ENCODE measurements at regions not wholly inside any gene's neighbourhood (a gene's known extent, or its start where the extent isn't known, plus 50 kb on each side); places are given as distances from the start of the nearest gene placed in this dataset.

DNA sequence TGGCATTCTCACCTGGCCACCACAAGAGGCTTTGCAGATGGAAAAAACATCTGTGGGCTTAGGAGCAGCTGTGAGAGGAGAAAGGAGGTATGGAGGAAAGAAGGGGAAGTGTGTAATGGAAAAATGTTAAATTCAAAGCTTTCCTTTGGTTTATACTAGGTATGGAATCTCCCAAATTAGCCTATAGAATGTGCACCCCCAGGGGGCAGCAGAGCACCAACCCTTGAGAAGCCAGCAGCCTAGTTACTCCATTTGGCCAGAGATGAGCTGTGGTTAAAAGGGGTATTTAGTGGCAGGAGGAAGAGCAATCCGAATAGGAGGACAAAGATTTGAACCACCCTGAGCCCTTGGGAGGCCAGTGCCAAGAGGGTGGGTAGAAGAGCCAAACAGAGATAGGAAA lies 97.5 kb upstream of the CTTNBP2NL start:
- POLR2A ChIA-PET (ENCODE audit: low non-redundant PET), result no interaction called here
- peak; percentile 71 for DNase-seq (ENCODE audit: low spot score)
- no peak overlapping the region for H3K27ac ChIP-seq
- TF ChIP-seq, protein P1, sequence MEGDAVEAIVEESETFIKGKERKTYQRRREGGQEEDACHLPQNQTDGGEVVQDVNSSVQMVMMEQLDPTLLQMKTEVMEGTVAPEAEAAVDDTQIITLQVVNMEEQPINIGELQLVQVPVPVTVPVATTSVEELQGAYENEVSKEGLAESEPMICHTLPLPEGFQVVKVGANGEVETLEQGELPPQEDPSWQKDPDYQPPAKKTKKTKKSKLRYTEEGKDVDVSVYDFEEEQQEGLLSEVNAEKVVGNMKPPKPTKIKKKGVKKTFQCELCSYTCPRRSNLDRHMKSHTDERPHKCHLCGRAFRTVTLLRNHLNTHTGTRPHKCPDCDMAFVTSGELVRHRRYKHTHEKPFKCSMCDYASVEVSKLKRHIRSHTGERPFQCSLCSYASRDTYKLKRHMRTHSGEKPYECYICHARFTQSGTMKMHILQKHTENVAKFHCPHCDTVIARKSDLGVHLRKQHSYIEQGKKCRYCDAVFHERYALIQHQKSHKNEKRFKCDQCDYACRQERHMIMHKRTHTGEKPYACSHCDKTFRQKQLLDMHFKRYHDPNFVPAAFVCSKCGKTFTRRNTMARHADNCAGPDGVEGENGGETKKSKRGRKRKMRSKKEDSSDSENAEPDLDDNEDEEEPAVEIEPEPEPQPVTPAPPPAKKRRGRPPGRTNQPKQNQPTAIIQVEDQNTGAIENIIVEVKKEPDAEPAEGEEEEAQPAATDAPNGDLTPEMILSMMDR (conservative IDR thresholded peaks at IDR 0.05; ENCODE audit: low read depth), result peak; percentile 54
- CTCF ChIA-PET, result interaction anchor here (0.6 to 2.6 kb wide), 11 partner anchors 9 to 257 kb away, joined by 3 to 17 read pairs (median 4); no protein-coding TSS in a partner anchor

DNA sequence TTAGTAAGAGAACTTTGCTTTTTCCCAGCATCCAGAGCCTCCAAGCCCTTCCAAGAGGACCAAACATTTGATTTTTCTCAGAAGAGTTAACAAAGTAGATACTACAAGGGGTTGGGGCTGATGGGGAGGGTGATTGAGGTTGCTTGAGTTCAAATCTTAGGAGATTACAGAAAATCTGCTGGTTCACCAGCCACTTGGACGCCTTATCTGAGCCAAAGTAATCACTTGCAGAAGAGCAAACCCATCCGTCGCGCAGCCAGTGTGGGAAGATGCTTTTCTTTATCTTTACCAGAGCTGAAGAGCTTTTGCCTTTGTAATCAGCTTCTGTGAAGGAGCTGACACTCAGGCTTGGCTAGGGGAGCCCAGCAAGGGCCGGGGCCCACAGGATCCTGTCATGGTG lies 91.9 kb upstream of the CTTNBP2NL start:
- ChIA-PET CTCF (interaction anchor here (0.5 kb wide), 1 partner anchor 672 kb away, joined by 3 read pairs; no protein-coding TSS in a partner anchor), POLR2A (ENCODE audit: low non-redundant PET) (no interaction called here)
- H3K27ac ChIP-seq, result no peak overlapping the region
- TF ChIP-seq, protein P1 (conservative IDR thresholded peaks at IDR 0.05; ENCODE audit: low read depth), result no peak
- no peak for DNase-seq (ENCODE audit: low spot score)

DNA sequence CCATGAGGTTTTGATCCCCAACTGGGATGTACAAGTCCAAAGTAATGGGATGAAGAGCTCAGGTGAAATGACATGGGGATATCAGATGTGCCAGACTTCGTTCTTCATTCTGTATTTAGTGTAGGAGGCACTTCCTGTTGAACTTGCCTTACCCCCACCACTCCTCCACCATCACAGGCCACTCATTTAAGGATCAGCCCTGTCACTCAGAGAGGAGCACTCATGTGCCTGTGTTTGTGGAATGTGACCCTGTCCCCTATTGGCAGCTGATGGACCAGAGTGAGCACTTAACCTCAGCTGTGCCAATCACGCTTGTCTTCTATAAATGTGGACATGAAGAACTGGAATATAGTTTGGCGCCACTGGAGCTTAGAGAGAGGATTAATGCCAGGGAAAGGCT lies 91.4 kb upstream of the CTTNBP2NL start:
- ChIA-PET CTCF (interaction anchor here (0.5 kb wide), 1 partner anchor 672 kb away, joined by 3 read pairs; no protein-coding TSS in a partner anchor), POLR2A (ENCODE audit: low non-redundant PET) (no interaction called here)
- no peak for DNase-seq (ENCODE audit: low spot score)
- TF ChIP-seq, protein P1 (conservative IDR thresholded peaks at IDR 0.05; ENCODE audit: low read depth), result no peak
- no peak overlapping the region for H3K27ac ChIP-seq

DNA sequence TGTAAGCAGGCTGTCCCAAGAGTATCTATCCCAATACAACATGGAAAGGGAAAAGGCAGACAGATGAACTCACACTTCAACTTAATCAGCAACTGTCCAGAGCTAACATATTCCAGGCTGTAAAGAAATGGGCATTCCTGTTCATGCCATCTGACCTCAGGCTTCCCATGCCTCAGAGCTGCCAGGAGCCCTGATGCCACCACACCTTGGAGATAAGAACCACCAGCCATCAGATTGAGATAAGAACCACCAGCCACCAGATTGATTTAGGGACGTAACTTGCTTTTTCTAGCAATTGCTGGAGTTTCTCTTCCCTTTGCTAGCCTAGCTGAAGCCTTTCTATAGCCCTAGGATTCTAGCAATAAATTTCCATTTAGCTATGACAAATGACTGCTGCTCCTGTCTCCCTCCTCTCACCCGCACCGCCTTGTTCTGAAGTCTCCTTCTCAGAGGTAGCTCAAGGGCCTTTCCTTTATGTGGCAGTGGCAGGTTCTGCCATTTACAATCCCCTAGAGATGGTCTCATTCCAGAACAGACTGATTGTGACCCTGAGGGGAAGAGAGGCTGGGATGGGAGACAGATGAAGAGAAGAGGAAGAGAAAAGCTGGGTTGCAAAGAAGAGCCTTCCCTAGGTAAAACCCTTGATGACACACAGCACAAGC lies 88.0 kb upstream of the CTTNBP2NL start:
- H3K27ac ChIP-seq, result no peak overlapping the region
- TF ChIP-seq, protein P1 (conservative IDR thresholded peaks at IDR 0.05; ENCODE audit: low read depth), result no peak
- ChIA-PET CTCF (interaction anchor here (0.7 to 1.4 kb wide), 4 partner anchors 9 to 426 kb away, joined by 3 to 4 read pairs (median 3); no protein-coding TSS in a partner anchor), POLR2A (ENCODE audit: low non-redundant PET) (no interaction called here)
- DNase-seq (ENCODE audit: low spot score), result no peak

DNA sequence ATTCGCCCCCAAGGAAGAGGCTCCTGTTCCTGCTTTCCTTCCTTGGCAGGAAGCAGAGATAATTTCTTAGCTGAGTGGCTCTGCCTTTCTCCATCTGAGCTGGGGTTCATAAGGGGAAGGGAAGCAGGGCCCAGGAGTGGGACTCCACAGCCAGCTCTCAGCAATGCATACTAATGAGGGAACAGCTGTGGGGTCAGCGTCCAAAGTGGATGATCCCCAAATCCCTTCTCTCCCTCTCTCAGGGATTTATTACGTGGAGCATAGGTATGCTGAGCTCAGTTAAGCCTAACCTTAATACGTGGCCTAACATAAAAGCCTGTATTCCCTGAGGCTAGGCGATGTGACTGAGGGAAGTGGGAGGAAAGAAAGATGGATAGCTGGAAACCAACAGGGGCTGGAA lies 87.3 kb upstream of the CTTNBP2NL start:
- CTCF ChIA-PET, result interaction anchor here (0.9 to 1.4 kb wide), 2 partner anchors 10 to 61 kb away, joined by 3 read pairs; no protein-coding TSS in a partner anchor
- no peak for DNase-seq (ENCODE audit: low spot score)

DNA sequence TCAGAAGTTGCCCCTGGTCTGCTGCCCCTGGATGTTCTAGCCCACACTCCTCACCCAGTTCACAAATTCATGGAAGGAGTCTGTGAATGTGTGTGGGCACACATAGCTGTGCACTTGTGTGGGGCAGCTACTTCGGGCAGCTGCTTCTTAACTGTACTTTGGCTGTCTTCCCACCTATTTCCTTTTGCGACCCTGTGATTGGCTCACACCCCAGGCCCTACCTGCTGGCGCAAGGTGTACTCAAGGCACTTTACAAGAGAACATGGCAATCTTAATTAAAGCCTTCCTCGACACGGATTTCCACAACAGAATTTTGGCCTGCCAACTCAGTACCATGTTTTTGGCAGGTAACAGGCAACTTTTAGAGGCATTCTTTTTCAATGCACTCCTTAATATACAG lies 86.5 kb upstream of the CTTNBP2NL start:
- no peak overlapping the region for H3K27ac ChIP-seq
- TF ChIP-seq, protein P1 (conservative IDR thresholded peaks at IDR 0.05; ENCODE audit: low read depth), result no peak
- no peak for DNase-seq (ENCODE audit: low spot score)
- POLR2A ChIA-PET (ENCODE audit: low non-redundant PET), result no interaction called here
- CTCF ChIA-PET, result no interaction called here

More for the DNA sequence above, 87.3 kb upstream of the CTTNBP2NL start:
- TF ChIP-seq, protein P1 (conservative IDR thresholded peaks at IDR 0.05; ENCODE audit: low read depth), result no peak
- no peak overlapping the region for H3K27ac ChIP-seq
- POLR2A ChIA-PET (ENCODE audit: low non-redundant PET), result no interaction called here

All from RWPE1 (cell line).